Stimulated activated CD8-positive, alpha-beta memory T cell treated with anti-CD3 and anti-CD28 coated beads, Interleukin-7, amount 100 ng/mL, for 24 hours (primary cell): ENCODE measurements at regions not wholly inside any gene's neighbourhood (a gene's known extent, or its start where the extent isn't known, plus 50 kb on each side); places are given as distances from the start of the nearest gene placed in this dataset.

ENCODE experiments used
- DNase-seq: peaks from one replicate; pipeline ENCODE4 v3.0.0-alpha.2; 2020; ENCODE audit warnings: low read depth

DNA sequence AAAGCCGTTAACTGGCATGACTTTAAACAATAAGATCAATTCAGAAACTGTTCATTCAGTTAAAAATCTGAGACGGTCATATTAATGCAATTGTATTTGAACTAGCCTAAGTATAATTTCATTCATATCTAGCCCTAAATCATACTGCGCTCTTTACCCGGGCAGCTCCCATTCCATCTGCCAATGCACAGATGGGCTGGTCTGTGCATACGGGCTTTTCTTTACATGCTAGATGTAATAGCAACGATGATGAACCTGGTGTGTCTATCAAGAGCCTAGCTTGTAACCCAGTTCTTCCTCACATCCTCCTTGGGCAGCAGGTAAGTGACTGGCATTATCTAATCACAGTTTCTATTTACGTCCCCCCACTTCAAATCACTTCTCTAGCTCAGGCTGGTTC, 631.5 kb upstream of the KLHL29 start:
- no peak for DNase-seq

DNA sequence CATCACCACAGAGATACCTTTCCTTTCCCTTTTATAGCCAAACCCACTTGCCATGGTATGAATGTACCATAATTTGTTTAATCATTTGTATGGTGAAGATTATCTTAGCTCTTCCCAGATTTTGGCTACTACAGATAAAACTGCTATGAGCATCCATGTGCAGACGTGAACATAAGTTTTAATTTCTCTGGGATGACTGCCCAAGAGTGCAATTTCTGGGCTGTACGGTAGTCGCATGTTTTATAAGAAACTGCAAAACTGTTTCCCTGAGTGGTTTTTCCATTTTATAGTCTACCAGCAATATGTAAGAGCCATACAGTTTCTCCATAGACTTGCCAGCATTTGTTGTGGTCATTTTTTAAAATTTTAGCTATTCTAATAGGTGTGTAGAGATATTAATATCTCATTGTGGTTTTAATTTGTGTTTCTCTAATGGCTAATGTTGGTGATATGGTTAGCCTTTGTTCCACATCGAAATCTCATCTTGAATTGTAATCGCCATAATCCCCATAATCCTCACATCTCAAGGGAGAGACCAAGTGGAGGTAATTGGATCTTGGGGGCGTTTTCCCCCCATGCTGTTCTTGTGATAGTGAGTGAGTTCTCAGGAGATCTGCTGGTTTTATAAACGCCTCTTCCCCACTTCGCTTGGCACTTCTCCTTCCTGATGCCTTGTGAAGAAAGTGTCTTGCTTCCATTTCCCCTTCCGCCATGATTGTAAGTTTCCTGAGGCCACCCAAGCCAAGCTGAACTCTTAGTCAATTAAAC, 628.5 kb upstream of the KLHL29 start:
- DNase-seq = no peak

DNA sequence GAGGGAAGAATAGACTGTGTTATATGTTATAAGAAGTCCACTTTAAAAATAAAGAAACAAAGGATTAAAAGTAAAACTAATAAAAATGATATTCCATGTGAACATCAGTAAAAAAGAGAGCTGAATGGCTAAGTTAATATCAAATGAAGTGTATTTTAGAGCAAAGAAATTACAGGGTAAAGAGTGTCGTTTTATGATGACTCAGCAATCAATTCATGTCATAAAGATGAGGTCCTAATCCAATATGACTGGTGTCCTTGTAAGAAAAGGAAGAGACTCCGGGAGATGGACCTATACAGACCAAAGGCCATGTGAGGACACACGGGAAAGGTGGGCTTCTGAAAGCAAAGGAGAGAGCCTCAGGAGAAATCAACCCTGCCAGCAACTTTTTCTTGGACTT, 615.5 kb upstream of the KLHL29 start:
- DNase-seq = no peak

DNA sequence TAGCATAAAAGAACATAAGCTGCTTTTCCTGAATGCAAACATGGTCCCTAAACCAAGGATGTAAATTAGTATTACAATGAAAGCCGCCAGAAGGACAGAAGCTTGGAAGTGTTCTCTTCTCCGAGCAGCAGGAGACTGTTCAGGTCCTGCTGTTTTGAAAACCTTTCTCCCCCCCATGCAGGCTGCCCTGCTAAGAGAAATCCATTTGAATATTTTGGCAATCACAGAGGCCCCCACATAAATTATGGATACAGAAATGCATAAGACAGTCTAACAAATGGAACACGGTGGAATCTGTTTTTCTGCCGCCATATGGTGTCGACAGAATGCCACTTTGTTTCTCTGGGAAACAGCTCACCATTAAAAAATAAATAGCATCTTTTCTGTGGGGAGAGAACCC, 600.4 kb upstream of the KLHL29 start:
- DNase-seq = no peak

DNA sequence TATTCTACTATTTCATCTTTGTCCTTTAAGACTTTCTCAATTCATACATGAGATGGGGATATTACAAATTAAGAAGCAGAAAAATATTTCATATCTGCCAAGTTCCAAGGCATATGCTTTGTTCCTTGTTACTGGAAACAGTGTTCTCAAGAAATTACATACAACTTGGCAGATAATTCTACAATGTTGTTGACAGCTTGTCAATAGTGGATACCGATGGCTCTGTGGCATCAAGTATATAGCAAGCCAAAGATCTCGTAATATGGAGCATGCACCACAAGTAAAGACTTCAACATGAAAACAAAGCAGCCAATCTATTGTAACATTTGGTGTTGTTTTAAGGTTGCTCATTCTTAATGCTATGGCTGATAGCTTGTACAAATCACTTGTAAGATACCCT, 598.2 kb upstream of the KLHL29 start:
- no peak for DNase-seq

DNA sequence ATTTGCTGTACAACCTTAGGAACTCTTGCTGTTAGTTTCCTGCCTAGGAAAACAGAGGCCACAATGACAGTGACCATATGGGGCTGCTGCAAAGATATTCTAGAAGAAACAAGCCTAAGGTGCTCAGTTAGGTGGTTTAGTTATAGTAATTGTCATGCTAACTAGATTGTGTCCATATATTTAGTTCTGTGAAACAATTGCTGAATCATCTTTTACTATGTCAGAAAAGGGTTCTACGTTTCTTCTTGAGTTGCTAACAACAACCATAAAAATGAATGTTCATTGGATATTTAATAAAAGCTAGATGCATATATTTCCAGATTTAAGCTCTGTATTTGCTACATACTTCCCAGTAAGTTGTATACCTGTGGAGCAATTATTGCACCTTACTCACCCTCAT, 597.2 kb upstream of the KLHL29 start:
- no peak for DNase-seq

DNA sequence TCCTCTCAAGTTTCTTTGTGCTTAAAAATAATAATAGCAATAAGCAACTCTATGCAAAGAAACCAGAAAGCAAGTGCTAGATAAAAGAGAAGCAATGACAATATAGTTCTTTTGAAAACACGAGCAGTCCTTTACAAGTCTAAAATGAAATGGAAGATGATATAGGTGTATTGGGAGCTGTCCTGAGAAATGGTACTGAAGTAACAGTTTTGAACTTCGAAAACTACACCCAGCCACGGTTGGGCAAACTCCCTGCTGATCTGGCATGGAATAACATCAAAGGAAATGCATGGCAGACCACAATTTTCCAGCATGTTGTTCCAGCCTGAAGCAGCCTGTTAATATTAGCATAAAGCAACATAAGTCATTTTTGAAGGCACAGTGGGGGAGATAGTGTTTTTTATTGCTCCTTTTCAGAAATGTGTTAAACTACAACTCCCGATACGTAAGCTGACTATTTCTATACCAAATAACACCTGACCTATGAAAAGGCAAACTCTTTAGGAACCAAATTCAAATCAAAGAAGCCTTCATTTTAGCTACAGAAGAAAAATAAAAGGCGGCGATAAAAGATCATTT, 596.1 kb upstream of the KLHL29 start:
- no peak for DNase-seq

DNA sequence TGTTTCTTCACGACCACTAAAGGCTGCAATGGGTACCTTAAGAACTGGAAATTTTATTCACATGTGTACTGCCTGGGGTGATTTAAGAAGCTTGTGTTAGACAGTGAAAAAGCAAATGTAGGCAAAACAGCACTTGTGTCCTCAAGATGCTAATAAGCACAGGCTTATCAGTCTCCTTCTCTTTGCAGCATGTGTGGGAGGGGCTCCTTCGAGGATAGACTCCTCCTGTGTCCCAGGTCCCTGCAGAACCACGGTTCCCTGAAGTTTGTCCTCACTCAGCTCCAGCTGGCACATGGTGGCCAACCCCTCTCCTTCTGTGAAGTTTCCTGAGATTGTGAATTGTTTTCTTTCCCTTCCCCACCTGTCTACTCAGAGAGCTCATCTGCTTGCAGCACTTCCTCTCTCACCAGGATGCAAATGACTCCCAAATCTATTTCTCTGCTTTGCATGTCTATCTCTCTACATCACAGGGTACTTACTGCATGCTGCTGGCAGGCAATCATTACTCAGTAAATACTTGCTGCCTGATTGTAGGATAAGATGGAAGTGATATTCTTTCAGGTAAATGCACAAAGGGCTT, 589.6 kb upstream of the KLHL29 start:
- no peak for DNase-seq

DNA sequence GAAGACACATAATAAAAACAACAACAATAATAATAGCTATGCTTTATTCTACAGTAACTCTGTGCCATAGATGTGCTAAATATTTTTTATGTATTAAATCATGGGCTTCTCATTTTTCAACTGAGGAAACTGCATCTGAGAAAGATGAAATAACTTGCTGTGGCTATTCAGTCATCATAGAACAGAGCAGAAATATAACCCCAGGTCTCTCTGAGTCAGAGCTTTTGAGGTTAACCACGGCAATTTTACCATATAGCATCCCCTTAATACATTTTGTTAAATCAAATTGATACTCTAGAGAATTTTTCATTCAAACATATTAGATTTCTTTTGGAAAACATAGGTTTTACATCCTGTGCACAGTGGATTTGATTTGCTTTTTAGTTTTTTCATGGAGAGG, 586.6 kb upstream of the KLHL29 start:
- DNase-seq = no peak

DNA sequence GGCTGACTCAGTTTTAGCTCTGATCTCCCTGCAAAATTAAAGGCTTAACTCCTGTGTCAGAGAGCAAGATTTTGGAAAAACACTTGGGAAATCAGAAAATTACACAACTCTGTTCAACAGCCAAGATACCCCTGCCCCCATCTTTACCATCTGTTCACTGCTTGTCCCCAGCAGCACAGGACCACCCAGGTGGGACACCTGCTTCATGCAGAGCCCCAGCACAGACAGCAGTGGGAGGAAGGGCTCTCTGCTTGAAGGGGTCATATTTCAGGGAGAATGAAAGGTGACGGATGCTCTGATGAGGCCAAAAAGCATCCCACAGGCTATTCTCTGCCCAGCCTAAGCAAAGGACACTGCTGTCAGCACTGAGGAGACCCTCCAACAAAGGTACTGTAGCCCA, 584.6 kb upstream of the KLHL29 start:
- no peak for DNase-seq

DNA sequence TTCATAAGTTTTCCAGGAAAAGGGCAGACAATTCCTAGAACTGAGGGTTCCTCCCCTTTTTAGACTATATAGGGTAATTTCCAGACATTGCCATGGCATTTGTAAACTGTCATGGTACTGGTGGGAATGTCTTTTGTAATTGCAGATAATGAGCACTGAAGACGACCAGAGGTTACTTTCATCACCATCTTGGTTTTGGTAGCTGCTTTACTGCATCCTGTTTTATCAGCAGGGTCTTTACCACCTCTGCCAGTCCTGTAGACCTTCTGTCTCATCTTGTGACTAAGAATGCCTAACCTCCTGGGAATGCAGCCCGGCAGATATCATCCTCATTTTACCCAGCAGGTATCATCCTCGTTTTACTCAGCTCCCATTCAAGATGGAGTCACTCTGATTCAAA, 583.9 kb upstream of the KLHL29 start:
- no peak for DNase-seq

DNA sequence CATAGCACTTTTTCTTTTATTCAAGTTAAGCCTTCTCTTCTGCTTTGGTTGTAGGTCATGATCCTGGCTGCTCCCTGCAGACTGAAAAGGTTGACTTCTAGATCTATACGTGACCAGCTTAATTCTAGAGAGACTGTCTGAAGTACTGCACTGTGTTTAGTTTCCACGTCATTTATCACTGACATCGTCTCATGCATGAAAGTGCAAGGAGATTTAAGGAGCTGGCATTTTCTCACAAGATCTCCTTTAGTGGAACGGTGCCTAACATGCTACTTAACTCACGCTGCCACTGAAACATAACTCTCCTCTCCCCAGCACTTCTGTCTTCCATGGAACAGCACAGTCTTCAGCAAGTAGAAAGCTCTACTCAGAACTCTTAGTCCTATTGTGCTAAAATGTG, 583.0 kb upstream of the KLHL29 start:
- no peak for DNase-seq

DNA sequence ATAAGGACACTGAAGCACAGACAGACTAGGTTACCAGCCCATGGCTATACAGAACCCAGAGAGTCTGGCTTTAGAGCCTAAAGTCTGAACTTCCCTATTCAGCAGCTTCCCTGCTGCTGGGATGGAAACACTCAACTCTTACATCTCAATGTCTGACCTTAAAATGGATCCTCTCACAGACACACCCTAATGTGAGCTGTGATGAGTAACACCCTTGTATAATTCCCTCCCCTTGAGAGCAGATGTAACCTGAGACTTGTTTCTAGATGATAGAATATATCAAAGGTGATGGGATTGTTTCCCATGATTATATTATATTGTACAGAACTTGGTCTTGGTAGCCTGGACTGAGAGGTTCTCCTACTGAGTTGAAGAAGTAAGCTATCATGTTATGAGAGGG, 577.1 kb upstream of the KLHL29 start:
- no peak for DNase-seq

DNA sequence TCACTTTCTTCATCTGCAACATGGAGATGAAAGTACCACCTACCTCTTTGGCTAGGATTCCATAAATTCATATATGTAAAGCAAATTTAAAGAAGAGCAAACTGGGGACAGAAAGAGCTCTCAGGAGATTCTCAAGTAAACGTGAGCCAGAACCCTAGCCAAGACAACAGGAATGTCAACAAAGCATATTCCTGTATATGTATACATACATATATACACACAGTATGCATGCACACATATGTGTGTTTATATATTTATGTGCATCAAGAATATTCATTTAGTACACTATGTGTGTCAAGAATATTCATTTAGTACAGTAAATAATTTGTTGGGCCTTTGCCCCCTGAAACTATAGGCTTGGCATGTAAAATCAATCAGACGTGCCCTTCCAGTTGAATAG, 574.4 kb upstream of the KLHL29 start:
- DNase-seq = no peak

DNA sequence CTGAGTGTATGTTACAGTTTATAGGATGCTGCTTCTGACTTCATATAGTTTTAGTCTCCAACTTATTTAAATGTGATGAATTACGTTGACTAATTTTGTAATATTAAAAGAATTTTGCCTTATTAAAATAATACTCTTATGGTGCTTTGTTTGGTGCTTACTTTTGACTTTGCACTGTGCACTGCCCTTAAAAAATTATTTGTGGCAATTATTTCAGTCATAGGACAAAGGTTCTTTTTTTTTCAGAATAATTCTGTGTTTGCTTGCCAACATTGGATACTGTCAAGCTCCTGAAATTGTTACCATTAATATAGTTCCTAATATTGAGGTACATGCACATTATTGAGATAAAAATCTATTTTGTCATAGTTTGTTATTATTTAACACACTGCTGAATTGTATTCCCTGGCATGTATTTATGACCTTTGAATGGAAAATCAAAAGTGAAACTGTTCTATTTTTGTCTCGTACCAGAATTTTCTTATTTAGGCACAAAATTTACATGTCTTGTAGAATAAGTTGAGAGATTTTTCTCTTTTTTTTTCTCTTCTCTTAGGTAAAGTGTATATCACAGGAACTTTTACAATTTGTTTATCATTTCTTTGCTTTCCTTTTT, 572.8 kb upstream of the KLHL29 start:
- no peak for DNase-seq

DNA sequence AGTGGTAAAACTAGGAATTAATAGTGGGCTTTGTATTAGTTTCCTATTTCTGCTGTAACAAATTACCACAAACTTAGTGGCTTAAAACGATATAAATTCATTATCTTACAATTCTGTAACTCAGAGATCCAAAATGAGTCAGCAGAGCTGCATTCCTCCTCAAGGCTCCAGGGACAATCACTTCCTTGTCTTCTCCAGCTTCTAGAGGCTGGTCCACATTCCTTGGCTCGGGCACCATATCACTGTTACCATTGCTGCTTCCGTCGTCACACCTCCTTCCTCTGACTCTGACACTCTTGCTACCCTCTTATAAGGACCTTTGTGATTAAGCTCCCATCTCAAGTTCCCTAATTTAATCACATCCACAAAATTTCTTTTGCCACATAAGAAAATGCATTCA, 567.8 kb upstream of the KLHL29 start:
- DNase-seq = no peak

DNA sequence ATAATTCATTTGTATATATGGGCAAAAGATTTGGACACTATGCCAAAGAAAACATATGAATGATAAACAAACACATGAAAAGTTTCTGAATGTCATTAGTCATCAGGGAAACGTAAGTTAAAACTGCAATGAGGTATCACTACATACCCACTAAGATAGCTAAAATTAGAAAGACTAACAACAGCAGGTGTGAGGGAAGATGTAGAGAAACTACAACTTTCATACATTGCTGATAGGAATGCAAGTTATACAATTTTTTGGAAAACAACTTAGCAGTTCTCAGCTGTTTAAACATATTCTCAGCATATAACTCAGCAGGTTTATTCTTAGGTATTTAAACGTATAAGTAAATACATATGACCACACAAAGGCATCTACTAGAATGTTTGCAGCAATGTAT, 563.5 kb upstream of the KLHL29 start:
- DNase-seq = no peak

DNA sequence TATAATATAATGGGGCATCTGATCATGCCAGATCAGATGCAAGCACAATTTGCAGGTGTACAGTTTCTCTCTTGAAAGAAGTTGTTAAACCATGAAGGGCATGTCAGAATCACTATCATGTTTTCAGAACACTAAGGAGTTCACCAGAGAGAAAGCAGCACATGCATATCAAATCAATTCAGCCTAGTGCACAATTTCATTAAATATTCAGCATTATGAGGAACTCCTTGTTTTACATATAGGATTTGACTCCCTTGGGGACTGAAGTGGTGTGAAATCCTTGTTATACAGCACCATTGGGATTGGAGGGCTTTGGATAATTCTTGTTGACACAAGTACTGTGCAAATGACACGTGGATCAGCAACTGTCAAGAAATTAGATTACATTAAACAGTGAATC, 562.1 kb upstream of the KLHL29 start:
- DNase-seq = no peak

DNA sequence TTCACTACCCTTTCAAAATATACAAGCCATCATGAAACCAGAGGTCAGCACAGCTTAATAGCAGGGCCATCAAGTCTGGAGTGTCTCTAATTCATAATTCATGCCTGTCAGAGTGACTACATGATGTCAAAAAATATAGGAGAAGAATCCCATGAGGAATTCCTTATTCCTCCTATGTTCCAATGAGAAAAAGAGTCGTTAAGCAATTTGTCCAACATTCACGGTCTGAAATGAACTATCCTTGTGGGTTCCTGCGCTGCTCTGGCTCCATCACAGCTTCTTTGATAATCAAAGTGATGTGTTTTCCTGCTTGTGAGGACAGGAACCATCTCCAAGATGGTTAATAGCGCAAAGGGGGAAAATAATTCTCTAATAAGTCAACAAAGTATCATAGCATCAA, 560.4 kb upstream of the KLHL29 start:
- DNase-seq = no peak

DNA sequence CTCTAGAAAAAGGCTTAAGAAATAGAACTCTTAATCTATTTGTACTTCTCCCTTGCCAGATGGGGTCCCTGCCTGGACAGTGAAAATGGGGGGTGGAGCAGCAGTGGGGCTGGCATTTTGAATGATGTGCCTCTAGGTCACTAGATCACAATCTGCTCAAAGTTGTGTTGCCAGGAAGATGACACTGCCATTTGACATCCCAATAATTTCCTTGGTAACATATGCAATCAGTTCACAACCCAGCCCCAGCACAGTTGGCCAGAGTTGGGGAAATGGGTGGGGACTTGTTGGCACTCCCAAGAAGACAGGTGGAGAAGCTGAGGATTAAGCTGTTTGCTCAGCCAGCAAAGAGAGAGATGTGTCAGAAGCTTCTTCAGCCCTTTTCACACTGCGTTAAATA, 558.3 kb upstream of the KLHL29 start:
- no peak for DNase-seq

DNA sequence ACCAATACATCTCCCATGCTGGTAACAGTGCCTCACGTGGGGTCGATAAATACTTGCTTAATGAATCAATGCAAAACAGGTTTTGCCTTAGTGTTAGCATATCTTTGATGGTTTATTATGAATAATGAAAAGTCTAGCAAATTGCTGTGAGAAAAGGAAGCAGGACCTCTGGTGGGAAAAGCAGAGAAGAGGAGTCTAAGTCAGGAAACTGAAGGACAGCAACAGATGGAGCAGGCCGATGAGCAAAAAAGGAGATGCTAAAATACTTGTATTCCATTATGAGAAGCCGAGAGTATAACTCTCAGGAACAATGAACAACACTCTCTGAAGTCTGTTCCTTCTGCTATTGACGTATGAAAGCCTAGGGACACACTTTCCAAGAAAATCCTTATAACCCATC, 555.2 kb upstream of the KLHL29 start:
- DNase-seq = no peak

DNA sequence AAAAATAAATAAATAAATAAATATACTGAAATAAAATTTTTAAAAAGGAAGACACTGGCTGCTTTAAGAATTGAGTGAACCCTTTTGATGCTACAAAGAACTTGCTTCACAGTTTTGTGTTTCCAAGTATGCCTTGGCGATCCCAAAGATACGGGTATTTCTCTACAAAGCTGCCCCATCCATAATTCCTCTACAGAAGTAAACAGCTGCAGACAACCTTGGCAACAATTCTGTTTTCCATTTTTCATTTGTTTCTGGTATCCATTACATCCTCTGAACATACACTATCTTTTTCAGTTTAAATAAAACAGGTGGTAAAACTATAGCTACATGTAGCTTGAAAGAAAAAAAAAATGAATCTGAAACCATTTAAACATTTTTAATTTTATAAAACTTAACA, 552.8 kb upstream of the KLHL29 start:
- no peak for DNase-seq

DNA sequence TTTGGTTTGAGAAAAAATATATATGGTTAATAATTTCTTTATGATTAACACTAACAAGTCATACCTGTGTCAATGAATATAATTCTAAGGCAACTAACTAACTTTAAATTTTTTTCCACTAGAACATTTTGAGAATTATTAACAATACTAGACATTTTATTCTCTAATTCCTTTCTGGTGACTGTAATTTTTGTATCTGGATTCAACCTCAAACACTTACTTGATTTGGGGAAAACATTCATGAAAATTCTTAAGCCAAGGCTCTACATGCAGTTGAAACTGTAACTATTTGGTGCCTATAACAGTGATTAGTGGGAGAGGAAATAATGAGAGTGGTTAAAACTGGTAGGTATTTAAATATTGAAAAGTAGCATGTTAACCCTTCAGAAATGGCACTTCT, 546.5 kb upstream of the KLHL29 start:
- no peak for DNase-seq
